H9 (cell line): ENCODE measurements at regions not wholly inside any gene's neighbourhood (a gene's known extent, or its start where the extent isn't known, plus 50 kb on each side); places are given as distances from the start of the nearest gene placed in this dataset.

ENCODE experiments used
- DNase-seq: peaks from one replicate; pipeline ENCODE4 v3.0.0-alpha.2; 2017
- H2AFZ ChIP-seq: one replicate; pipeline ENCODE4 v1.6.1; 2013; ENCODE audit warnings: mild to moderate bottlenecking, low read length, control low read depth, moderate library complexity
- H2AK5ac ChIP-seq: 2 replicates; pipeline ENCODE4 v1.6.1; 2013; ENCODE audit warnings: low read length, control low read depth, mixed read lengths; ENCODE audit not compliant: insufficient read length
- H2BK120ac ChIP-seq: one replicate; pipeline ENCODE4 v1.6.1; 2013; ENCODE audit warnings: low read depth, mild to moderate bottlenecking, low read length, control low read depth, inconsistent platforms; ENCODE audit not compliant: poor library complexity, severe bottlenecking
- H2BK12ac ChIP-seq: 2 replicates; pipeline ENCODE4 v1.6.1; 2013; ENCODE audit warnings: low read length, control low read depth, mixed read lengths, low read depth; ENCODE audit not compliant: insufficient read length
- H2BK15ac ChIP-seq: 2 replicates; pipeline ENCODE4 v1.6.1; 2013; ENCODE audit warnings: low read depth, low read length, control low read depth
- H2BK20ac ChIP-seq: one replicate; pipeline ENCODE4 v1.6.1; 2013; ENCODE audit warnings: low read depth, mild to moderate bottlenecking, low read length, control low read depth, inconsistent platforms; ENCODE audit not compliant: poor library complexity, severe bottlenecking
- H2BK5ac ChIP-seq: 2 replicates; pipeline ENCODE4 v1.6.1; 2013; ENCODE audit warnings: low read length, control low read depth, mixed read lengths; ENCODE audit not compliant: insufficient read length
- H3K14ac ChIP-seq: 2 replicates; pipeline ENCODE4 v1.6.1; 2013; ENCODE audit warnings: low read length, control low read depth; ENCODE audit not compliant: insufficient read depth
- H3K18ac ChIP-seq: 2 replicates; pipeline ENCODE4 v1.6.1; 2013; ENCODE audit warnings: low read depth, mild to moderate bottlenecking, mixed read lengths, low read length, control low read depth; ENCODE audit not compliant: insufficient read length
- H3K23ac ChIP-seq: 2 replicates; pipeline ENCODE4 v1.6.1; 2013; ENCODE audit warnings: low read length, control low read depth, mixed read lengths, low read depth; ENCODE audit not compliant: insufficient read length
- H3K23me2 ChIP-seq: 2 replicates; pipeline ENCODE4 v1.6.1; 2013; ENCODE audit warnings: low read depth, mild to moderate bottlenecking, mixed read lengths, low read length, control low read depth; ENCODE audit not compliant: insufficient read length, poor library complexity, severe bottlenecking
- H3K27ac ChIP-seq: 2 replicates; pipeline ENCODE4 v1.5.1; 2013; ENCODE audit warnings: low read length, control low read depth, mixed read lengths, low read depth; ENCODE audit not compliant: insufficient read length
- H3K27me3 ChIP-seq: 2 replicates; pipeline ENCODE4 v1.6.1; 2013; ENCODE audit warnings: low read length, control low read depth, inconsistent platforms; ENCODE audit not compliant: insufficient read depth
- H3K4ac ChIP-seq: 2 replicates; pipeline ENCODE4 v1.6.1; 2013; ENCODE audit warnings: low read depth, mild to moderate bottlenecking, control low read depth, inconsistent platforms, low read length, moderate library complexity
- H3K4me1 ChIP-seq: 2 replicates; pipeline ENCODE4 v1.6.1; 2013; ENCODE audit warnings: low read length, control low read depth, inconsistent platforms; ENCODE audit not compliant: insufficient read depth
- H3K4me2 ChIP-seq: 2 replicates; pipeline ENCODE4 v1.6.1; 2013; ENCODE audit warnings: low read length, control low read depth, mixed read lengths; ENCODE audit not compliant: insufficient read length, insufficient read depth
- H3K56ac ChIP-seq: 2 replicates; pipeline ENCODE4 v1.6.1; 2013; ENCODE audit warnings: low read depth, mild to moderate bottlenecking, mixed read lengths, low read length, control low read depth; ENCODE audit not compliant: insufficient read length
- H3K79me1 ChIP-seq: 2 replicates; pipeline ENCODE4 v1.6.1; 2013; ENCODE audit warnings: low read depth, mild to moderate bottlenecking, moderate library complexity, low read length, control low read depth, inconsistent platforms; ENCODE audit not compliant: insufficient read depth, poor library complexity, severe bottlenecking
- H3K79me2 ChIP-seq: 2 replicates; pipeline ENCODE4 v1.6.1; 2013; ENCODE audit warnings: low read length, control low read depth, inconsistent platforms; ENCODE audit not compliant: insufficient read depth
- H3K9ac ChIP-seq: 2 replicates; pipeline ENCODE4 v1.6.1; 2013; ENCODE audit warnings: low read length, control low read depth, mixed read lengths; ENCODE audit not compliant: insufficient read length; ENCODE audit errors: extremely low read depth
- H3K9me3 ChIP-seq: one replicate; pipeline ENCODE4 v1.6.1; 2013; ENCODE audit warnings: low read depth, low read length, inconsistent platforms; ENCODE audit not compliant: control insufficient read depth
- H3T11ph ChIP-seq: one replicate; pipeline ENCODE4 v1.6.1; 2013; ENCODE audit warnings: mild to moderate bottlenecking, low read length, control low read depth, inconsistent platforms
- H4K20me1 ChIP-seq: one replicate; pipeline ENCODE4 v1.6.1; 2013; ENCODE audit not compliant: control insufficient read depth, insufficient read length, insufficient read depth
- H4K5ac ChIP-seq: 2 replicates; pipeline ENCODE4 v1.6.1; 2013; ENCODE audit warnings: low read depth, mild to moderate bottlenecking, mixed read lengths, low read length, control low read depth; ENCODE audit not compliant: insufficient read length
- H4K8ac ChIP-seq: replicated peaks from 2 replicates; pipeline ENCODE4 v1.6.1; 2013; ENCODE audit warnings: low read length, control low read depth, mixed read lengths, low read depth; ENCODE audit not compliant: insufficient read length
- H4K91ac ChIP-seq: 2 replicates; pipeline ENCODE4 v1.6.1; 2013; ENCODE audit warnings: low read depth, mild to moderate bottlenecking, moderate library complexity, mixed read lengths, low read length, control low read depth; ENCODE audit not compliant: insufficient read length
- H3K27ac Mint-ChIP-seq, 3 experiments: 2 replicates in 2 of 3; 3 replicates in 1 of 3; pipeline ENCODE4 v1.8.0; 2020 to 2021; ENCODE audit warnings: mixed read lengths in 3 of 3, mild to moderate bottlenecking in 1 of 3, moderate library complexity in 1 of 3
- H3K27me3 Mint-ChIP-seq: 2 replicates; pipeline ENCODE4 v1.8.0; 2021; ENCODE audit warnings: low read depth, mild to moderate bottlenecking, moderate library complexity, mixed read lengths
- H3K36me3 Mint-ChIP-seq, 3 experiments: 2 replicates in 2 of 3; 3 replicates in 1 of 3; pipeline ENCODE4 v1.8.0; 2020 to 2021; ENCODE audit warnings: low read depth in 3 of 3, mixed read lengths in 3 of 3; ENCODE audit not compliant: insufficient read depth in 1 of 3
- H3K4me1 Mint-ChIP-seq, 2 experiments: 2 replicates each; pipeline ENCODE4 v1.8.0; 2020; ENCODE audit warnings: mixed read lengths in 2 of 2
- H3K4me3 Mint-ChIP-seq, 2 experiments: 2 replicates in 1 of 2; 3 replicates in 1 of 2; pipeline ENCODE4 v1.8.0; 2020 to 2021; ENCODE audit warnings: mild to moderate bottlenecking in 2 of 2, mixed read lengths in 2 of 2, moderate library complexity in 1 of 2
- H3K9me3 Mint-ChIP-seq, 2 experiments: 2 replicates in 1 of 2; 3 replicates in 1 of 2; pipeline ENCODE4 v1.8.0; 2020; ENCODE audit warnings: mild to moderate bottlenecking in 2 of 2, mixed read lengths in 2 of 2, moderate library complexity in 1 of 2
- CTCF ChIP-seq: fragments of 200-600 bp; sonication (generic); conservative IDR thresholded peaks from 3 replicates; pipeline ENCODE4 v1.8.0; 2021; ENCODE audit warnings: antibody characterized with exemption, mild to moderate bottlenecking

- H3K27ac Mint-ChIP-seq, result 0 out of 7 replicates have a peak overlapping the region, but pooled peaks of 1 of the 3 experiments have one; percentile 21
- H2AFZ ChIP-seq, result no peak overlapping the region
- no peak overlapping the region for H4K8ac ChIP-seq
- no peak overlapping the region for H3K23ac ChIP-seq
- H2BK5ac ChIP-seq, result no peak overlapping the region
- no peaks in the 10 kb centered on the region for H4K20me1 ChIP-seq
- H3K27me3 Mint-ChIP-seq, result no peaks in the 10 kb centered on the region
- no peak overlapping the region for H3K4me3 Mint-ChIP-seq
- no peak for TF ChIP-seq CTCF
- H3K9ac ChIP-seq, result no peak overlapping the region
- no peak overlapping the region for H3K27ac ChIP-seq
- H4K5ac ChIP-seq, result no peak overlapping the region
- no peaks in the 10 kb centered on the region for H3K9me3 Mint-ChIP-seq
- DNase-seq, result no peak
- H3K14ac ChIP-seq, result no peak overlapping the region
- no peak overlapping the region for H2BK120ac ChIP-seq
- no peaks in the 10 kb centered on the region for H3K4me1 ChIP-seq
- no peaks in the 10 kb centered on the region for H3K79me1 ChIP-seq
- H3T11ph ChIP-seq, result no peak overlapping the region
- H3K27me3 ChIP-seq, result no peaks in the 10 kb centered on the region
- H3K56ac ChIP-seq, result no peak overlapping the region
- H3K4ac ChIP-seq, result no peak overlapping the region
- no peak overlapping the region for H2AK5ac ChIP-seq
- no peak overlapping the region for H2BK12ac ChIP-seq
- no peak overlapping the region for H4K91ac ChIP-seq
- H3K4me2 ChIP-seq, result no peak overlapping the region
- peaks cover 6 to 8% of the 10 kb centered on the region in 2 experiments; a peak in 3 of 4 replicates for H3K4me1 Mint-ChIP-seq
- no peaks in the 10 kb centered on the region for H3K36me3 Mint-ChIP-seq
- no peaks in the 10 kb centered on the region for H3K23me2 ChIP-seq
- H2BK20ac ChIP-seq, result no peak overlapping the region
- no peak overlapping the region for H2BK15ac ChIP-seq
- H3K79me2 ChIP-seq, result no peaks in the 10 kb centered on the region
- H3K9me3 ChIP-seq, result no peaks in the 10 kb centered on the region
- H3K18ac ChIP-seq, result no peak overlapping the region
Observed at GRCh38 chr13:80548915-80549314, 208.0 kb upstream of the SPRY2 start.
